ENCODE measurements at regions not wholly inside any gene's neighbourhood (a gene's known extent, or its start where the extent isn't known, plus 50 kb on each side); places are given as distances from the start of the nearest gene placed in this dataset.

- DNase-seq (ENCODE audit: low spot score) (no peak), ATAC-seq (ENCODE audit: low read depth) (no peak)
- no peak overlapping the region for H3K4me3 ChIP-seq (ENCODE audit: severe bottlenecking)
- no peaks in the 10 kb centered on the region for H3K4me1 ChIP-seq (ENCODE audit: insufficient read depth, poor library complexity, severe bottlenecking)
- TF ChIP-seq, protein P1, sequence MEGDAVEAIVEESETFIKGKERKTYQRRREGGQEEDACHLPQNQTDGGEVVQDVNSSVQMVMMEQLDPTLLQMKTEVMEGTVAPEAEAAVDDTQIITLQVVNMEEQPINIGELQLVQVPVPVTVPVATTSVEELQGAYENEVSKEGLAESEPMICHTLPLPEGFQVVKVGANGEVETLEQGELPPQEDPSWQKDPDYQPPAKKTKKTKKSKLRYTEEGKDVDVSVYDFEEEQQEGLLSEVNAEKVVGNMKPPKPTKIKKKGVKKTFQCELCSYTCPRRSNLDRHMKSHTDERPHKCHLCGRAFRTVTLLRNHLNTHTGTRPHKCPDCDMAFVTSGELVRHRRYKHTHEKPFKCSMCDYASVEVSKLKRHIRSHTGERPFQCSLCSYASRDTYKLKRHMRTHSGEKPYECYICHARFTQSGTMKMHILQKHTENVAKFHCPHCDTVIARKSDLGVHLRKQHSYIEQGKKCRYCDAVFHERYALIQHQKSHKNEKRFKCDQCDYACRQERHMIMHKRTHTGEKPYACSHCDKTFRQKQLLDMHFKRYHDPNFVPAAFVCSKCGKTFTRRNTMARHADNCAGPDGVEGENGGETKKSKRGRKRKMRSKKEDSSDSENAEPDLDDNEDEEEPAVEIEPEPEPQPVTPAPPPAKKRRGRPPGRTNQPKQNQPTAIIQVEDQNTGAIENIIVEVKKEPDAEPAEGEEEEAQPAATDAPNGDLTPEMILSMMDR (IDR thresholded peaks at IDR 0.05; ENCODE audit: poor library complexity, severe bottlenecking) = no peak
- H3K36me3 ChIP-seq (ENCODE audit: low read depth) = no peaks in the 10 kb centered on the region
- no peaks in the 10 kb centered on the region for H3K9me3 ChIP-seq (ENCODE audit: severe bottlenecking)
- H3K27me3 ChIP-seq (ENCODE audit: insufficient read depth, poor library complexity, severe bottlenecking) = no peaks in the 10 kb centered on the region
- no peak overlapping the region for H3K27ac ChIP-seq (ENCODE audit: poor library complexity, severe bottlenecking)
Observed at GRCh38 chrX:98607739-98608138, 1724.0 kb downstream of the RPA4 start.

- no peak overlapping the region for H3K27ac ChIP-seq (ENCODE audit: poor library complexity, severe bottlenecking)
- no peak overlapping the region for H3K4me3 ChIP-seq (ENCODE audit: severe bottlenecking)
- H3K36me3 ChIP-seq (ENCODE audit: low read depth) = no peaks in the 10 kb centered on the region
- H3K27me3 ChIP-seq (ENCODE audit: insufficient read depth, poor library complexity, severe bottlenecking) = no peaks in the 10 kb centered on the region
- TF ChIP-seq, protein P1 (IDR thresholded peaks at IDR 0.05; ENCODE audit: poor library complexity, severe bottlenecking) = no peak
- DNase-seq (ENCODE audit: low spot score) (no peak), ATAC-seq (ENCODE audit: low read depth) (no peak)
- H3K9me3 ChIP-seq (ENCODE audit: severe bottlenecking) = no peaks in the 10 kb centered on the region
- H3K4me1 ChIP-seq (ENCODE audit: insufficient read depth, poor library complexity, severe bottlenecking) = no peaks in the 10 kb centered on the region
Observed at GRCh38 chrX:98627645-98628044, 1743.9 kb downstream of the RPA4 start.

DNA sequence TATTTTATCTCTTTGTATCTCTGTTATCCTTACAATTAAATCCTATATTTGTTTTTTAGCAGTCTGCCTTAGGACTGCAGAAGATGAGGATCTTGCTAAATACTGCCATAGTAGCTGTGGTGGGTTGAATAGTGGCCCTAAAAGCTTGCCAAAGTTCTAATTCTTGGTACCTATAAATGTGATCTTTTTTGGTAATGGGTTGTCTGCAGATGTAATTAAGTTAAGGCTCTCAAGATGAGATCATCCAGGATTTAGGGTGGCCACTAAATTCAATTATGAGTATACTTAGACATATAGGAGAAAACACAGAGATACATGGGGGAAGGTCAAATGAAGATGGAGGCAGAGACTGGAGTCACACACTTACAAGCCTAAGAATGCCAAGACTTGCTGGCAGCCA lies 1753.7 kb downstream of the RPA4 start:
- H3K27ac ChIP-seq (ENCODE audit: poor library complexity, severe bottlenecking) = no peak overlapping the region
- no peaks in the 10 kb centered on the region for H3K4me1 ChIP-seq (ENCODE audit: insufficient read depth, poor library complexity, severe bottlenecking)
- ATAC-seq (ENCODE audit: low read depth) (no peak), DNase-seq (ENCODE audit: low spot score) (no peak)
- H3K36me3 ChIP-seq (ENCODE audit: low read depth) = no peaks in the 10 kb centered on the region
- TF ChIP-seq, protein P1 (IDR thresholded peaks at IDR 0.05; ENCODE audit: poor library complexity, severe bottlenecking) = no peak
- H3K9me3 ChIP-seq (ENCODE audit: severe bottlenecking) = no peaks in the 10 kb centered on the region
- no peaks in the 10 kb centered on the region for H3K27me3 ChIP-seq (ENCODE audit: insufficient read depth, poor library complexity, severe bottlenecking)
- no peak overlapping the region for H3K4me3 ChIP-seq (ENCODE audit: severe bottlenecking)

GRCh38 chrX:98646351-98646750 lies 1762.6 kb downstream of the RPA4 start:
- TF ChIP-seq, protein P1 (IDR thresholded peaks at IDR 0.05; ENCODE audit: poor library complexity, severe bottlenecking) = no peak
- DNase-seq (ENCODE audit: low spot score) (no peak), ATAC-seq (ENCODE audit: low read depth) (no peak)
- no peaks in the 10 kb centered on the region for H3K36me3 ChIP-seq (ENCODE audit: low read depth)
- H3K4me3 ChIP-seq (ENCODE audit: severe bottlenecking) = no peak overlapping the region
- no peak overlapping the region for H3K27ac ChIP-seq (ENCODE audit: poor library complexity, severe bottlenecking)
- H3K9me3 ChIP-seq (ENCODE audit: severe bottlenecking) = no peaks in the 10 kb centered on the region
- no peaks in the 10 kb centered on the region for H3K4me1 ChIP-seq (ENCODE audit: insufficient read depth, poor library complexity, severe bottlenecking)
- no peaks in the 10 kb centered on the region for H3K27me3 ChIP-seq (ENCODE audit: insufficient read depth, poor library complexity, severe bottlenecking)

GRCh38 chrX:98654565-98654964 lies 1755.5 kb downstream of the PCDH19 start:
- no peak for ATAC-seq (ENCODE audit: low read depth)
- Histone ChIP-seq H3K9me3 (ENCODE audit: severe bottlenecking) (no peaks in the 10 kb centered on the region), H3K27me3 (ENCODE audit: insufficient read depth, poor library complexity, severe bottlenecking) (no peaks in the 10 kb centered on the region), H3K4me3 (ENCODE audit: severe bottlenecking) (no peak overlapping the region), H3K4me1 (ENCODE audit: insufficient read depth, poor library complexity, severe bottlenecking) (no peaks in the 10 kb centered on the region), H3K27ac (ENCODE audit: poor library complexity, severe bottlenecking) (no peak overlapping the region), H3K36me3 (ENCODE audit: low read depth) (no peaks in the 10 kb centered on the region)
- TF ChIP-seq, protein P1 (IDR thresholded peaks at IDR 0.05; ENCODE audit: poor library complexity, severe bottlenecking) = no peak
- no peak for DNase-seq (ENCODE audit: low spot score)
